ENCODE measurements at regions not wholly inside any gene's neighbourhood (a gene's known extent, or its start where the extent isn't known, plus 50 kb on each side); places are given as distances from the start of the nearest gene placed in this dataset.

DNA sequence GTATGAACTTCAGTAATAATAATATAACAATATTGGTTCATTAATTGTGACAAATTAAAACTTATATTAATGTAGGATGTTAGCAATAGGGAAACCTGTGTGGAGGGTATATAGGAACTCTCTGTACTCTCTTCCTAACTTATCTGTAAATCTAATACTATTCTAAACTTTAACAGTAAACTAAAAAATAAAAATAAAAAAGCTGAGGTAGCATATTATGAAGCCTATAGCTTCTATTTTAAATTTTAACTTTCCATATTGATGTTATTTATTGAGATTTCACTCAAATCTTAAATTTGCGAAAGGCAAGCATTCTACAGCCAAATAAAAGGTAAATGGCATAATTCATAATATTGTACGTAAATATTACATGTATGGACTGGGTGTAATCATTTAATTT, 326.4 kb downstream of the MEI4 start:
- H3K36me3 ChIP-seq (ENCODE audit: control insufficient read depth, insufficient read depth, low read length), result no peaks in the 10 kb centered on the region
- H3K27me3 ChIP-seq (replicated peaks; ENCODE audit: control insufficient read depth, insufficient read depth, low read length), result no peaks in the 10 kb centered on the region
- no peak for DNase-seq (ENCODE audit: extremely low read depth, insufficient read length)
- TF ChIP-seq, protein P1, sequence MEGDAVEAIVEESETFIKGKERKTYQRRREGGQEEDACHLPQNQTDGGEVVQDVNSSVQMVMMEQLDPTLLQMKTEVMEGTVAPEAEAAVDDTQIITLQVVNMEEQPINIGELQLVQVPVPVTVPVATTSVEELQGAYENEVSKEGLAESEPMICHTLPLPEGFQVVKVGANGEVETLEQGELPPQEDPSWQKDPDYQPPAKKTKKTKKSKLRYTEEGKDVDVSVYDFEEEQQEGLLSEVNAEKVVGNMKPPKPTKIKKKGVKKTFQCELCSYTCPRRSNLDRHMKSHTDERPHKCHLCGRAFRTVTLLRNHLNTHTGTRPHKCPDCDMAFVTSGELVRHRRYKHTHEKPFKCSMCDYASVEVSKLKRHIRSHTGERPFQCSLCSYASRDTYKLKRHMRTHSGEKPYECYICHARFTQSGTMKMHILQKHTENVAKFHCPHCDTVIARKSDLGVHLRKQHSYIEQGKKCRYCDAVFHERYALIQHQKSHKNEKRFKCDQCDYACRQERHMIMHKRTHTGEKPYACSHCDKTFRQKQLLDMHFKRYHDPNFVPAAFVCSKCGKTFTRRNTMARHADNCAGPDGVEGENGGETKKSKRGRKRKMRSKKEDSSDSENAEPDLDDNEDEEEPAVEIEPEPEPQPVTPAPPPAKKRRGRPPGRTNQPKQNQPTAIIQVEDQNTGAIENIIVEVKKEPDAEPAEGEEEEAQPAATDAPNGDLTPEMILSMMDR (IDR thresholded peaks at IDR 0.05; ENCODE audit: insufficient read depth, low read length, poor library complexity, severe bottlenecking), result no peak
- H3K4me3 ChIP-seq (replicated peaks; ENCODE audit: low read depth, low read length), result no peak overlapping the region

DNA sequence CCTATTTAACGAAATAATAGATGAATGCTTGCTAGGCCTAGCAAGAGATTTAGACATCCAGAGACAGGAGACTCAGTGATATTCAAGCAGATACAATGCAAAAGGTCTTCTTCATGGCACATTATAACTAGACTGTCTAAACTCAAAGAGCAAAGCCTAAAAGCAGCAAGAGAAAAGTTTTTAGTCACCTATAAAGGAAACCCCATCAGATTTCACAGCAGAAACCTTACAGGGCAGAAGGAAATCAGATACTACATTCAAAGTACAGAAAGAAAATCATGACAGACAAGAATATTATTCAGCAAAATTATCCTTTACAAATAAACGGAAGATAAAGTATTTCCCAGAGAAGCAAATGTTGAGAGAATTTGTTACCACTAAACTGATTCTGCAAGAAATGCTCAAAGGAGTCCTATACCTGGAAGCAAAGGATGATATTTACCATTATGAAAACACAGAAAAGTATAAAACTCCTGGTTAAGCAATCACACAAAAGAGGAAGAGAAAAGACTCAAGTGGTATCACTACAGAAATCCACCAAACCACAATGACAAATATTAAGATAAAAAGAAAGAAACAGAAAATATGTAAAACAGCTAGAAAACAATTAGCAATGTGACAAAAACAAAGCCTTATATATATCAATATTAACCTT, 333.7 kb downstream of the MEI4 start:
- H3K4me3 ChIP-seq (replicated peaks; ENCODE audit: low read depth, low read length), result no peak overlapping the region
- TF ChIP-seq, protein P1 (IDR thresholded peaks at IDR 0.05; ENCODE audit: insufficient read depth, low read length, poor library complexity, severe bottlenecking), result no peak
- no peaks in the 10 kb centered on the region for H3K36me3 ChIP-seq (ENCODE audit: control insufficient read depth, insufficient read depth, low read length)
- no peaks in the 10 kb centered on the region for H3K27me3 ChIP-seq (replicated peaks; ENCODE audit: control insufficient read depth, insufficient read depth, low read length)
- DNase-seq (ENCODE audit: extremely low read depth, insufficient read length), result no peak

DNA sequence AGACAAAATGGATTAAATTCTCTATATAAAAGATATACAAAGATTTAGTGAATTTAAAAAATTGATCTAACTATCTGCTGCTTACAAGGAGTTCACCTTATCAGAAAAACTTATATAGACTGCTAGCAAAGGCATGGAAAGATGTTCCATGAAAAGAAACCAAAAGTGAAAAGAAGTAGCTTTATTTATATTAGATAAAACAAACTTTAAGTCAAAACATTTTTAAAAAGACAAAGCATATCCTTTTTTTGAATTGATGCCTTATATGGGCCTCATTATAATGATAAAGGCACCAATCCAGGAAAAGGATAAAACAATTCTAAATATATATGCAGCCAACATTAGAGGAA, 334.2 kb downstream of the MEI4 start:
- no peaks in the 10 kb centered on the region for H3K36me3 ChIP-seq (ENCODE audit: control insufficient read depth, insufficient read depth, low read length)
- no peak overlapping the region for H3K4me3 ChIP-seq (replicated peaks; ENCODE audit: low read depth, low read length)
- no peak for DNase-seq (ENCODE audit: extremely low read depth, insufficient read length)
- TF ChIP-seq, protein P1 (IDR thresholded peaks at IDR 0.05; ENCODE audit: insufficient read depth, low read length, poor library complexity, severe bottlenecking), result no peak
- no peaks in the 10 kb centered on the region for H3K27me3 ChIP-seq (replicated peaks; ENCODE audit: control insufficient read depth, insufficient read depth, low read length)

DNA sequence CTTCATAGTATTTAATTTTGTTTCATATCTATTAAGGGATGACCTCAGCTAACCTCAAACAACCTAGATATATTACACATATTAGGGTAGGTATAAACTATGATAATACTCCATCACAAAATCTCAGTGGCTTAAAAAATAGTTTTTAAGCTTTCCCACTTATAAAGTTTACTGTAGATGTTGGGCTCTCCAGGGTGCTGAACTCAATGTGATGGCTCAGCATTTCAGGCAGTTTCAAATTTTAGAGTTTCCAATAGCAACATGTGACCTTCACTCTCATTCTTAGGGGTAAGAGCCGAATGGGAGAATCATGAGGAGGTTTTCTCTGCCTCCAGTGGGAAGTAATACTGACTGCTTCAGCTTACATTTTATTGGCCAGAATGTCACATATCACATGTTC, 357.3 kb downstream of the MEI4 start:
- TF ChIP-seq, protein P1 (IDR thresholded peaks at IDR 0.05; ENCODE audit: insufficient read depth, low read length, poor library complexity, severe bottlenecking), result no peak
- no peak overlapping the region for H3K4me3 ChIP-seq (replicated peaks; ENCODE audit: low read depth, low read length)
- no peaks in the 10 kb centered on the region for H3K27me3 ChIP-seq (replicated peaks; ENCODE audit: control insufficient read depth, insufficient read depth, low read length)
- DNase-seq (ENCODE audit: extremely low read depth, insufficient read length), result no peak
- no peaks in the 10 kb centered on the region for H3K36me3 ChIP-seq (ENCODE audit: control insufficient read depth, insufficient read depth, low read length)

DNA sequence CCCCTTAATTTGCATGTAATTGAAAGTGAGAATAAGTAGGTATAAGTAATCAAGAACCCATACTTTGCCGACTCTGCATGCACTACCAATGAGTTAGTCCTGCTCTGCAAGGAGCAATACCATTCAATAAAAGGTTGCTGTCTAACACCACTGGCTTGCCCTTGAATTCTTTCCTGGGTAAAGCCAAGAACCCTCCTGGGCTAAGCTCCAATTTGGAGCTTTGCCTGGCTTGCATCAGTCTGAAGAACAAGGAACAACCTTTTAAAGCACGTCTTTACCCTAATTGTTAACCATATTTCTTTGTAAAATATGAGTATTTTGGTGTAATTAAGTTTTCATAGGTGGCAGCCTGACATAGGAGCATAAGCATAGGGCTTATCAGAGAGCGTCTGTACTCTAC, 367.7 kb downstream of the MEI4 start:
- Histone ChIP-seq H3K27me3 (replicated peaks; ENCODE audit: control insufficient read depth, insufficient read depth, low read length) (no peaks in the 10 kb centered on the region), H3K4me3 (replicated peaks; ENCODE audit: low read depth, low read length) (no peak overlapping the region), H3K36me3 (ENCODE audit: control insufficient read depth, insufficient read depth, low read length) (no peaks in the 10 kb centered on the region)
- no peak for DNase-seq (ENCODE audit: extremely low read depth, insufficient read length)
- TF ChIP-seq, protein P1 (IDR thresholded peaks at IDR 0.05; ENCODE audit: insufficient read depth, low read length, poor library complexity, severe bottlenecking), result no peak

DNA sequence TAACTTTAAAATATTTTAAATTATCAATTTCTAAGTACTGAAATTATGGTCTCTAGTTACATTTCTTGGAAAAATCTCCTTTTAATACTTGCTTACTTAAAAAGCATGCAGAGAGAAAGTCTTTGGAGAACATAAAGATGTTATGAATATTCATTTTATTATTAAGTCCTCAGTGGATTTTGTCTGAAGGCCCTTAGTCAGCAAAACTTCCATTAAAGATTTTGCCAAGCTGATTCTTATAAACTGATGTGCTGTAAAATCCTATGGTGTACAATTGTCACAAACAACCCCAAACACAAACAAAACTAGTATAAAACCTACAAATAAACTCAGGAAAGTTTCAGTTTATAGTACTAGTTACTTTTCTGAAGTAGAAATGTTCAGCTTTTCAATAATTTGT, 372.7 kb downstream of the MEI4 start:
- no peak for DNase-seq (ENCODE audit: extremely low read depth, insufficient read length)
- TF ChIP-seq, protein P1 (IDR thresholded peaks at IDR 0.05; ENCODE audit: insufficient read depth, low read length, poor library complexity, severe bottlenecking), result no peak
- no peaks in the 10 kb centered on the region for H3K27me3 ChIP-seq (replicated peaks; ENCODE audit: control insufficient read depth, insufficient read depth, low read length)
- no peak overlapping the region for H3K4me3 ChIP-seq (replicated peaks; ENCODE audit: low read depth, low read length)
- no peaks in the 10 kb centered on the region for H3K36me3 ChIP-seq (ENCODE audit: control insufficient read depth, insufficient read depth, low read length)

Data from GM06990 (cell line).